SH-SY5Y (cell line): ENCODE measurements at regions not wholly inside any gene's neighbourhood (a gene's known extent, or its start where the extent isn't known, plus 50 kb on each side); places are given as distances from the start of the nearest gene placed in this dataset.

Experiments used
- GATA2 ChIP-seq: IDR thresholded peaks from 2 replicates; pipeline ENCODE4 v1.6.1; 2011; ENCODE audit warnings: mild to moderate bottlenecking, low read depth, low read length
- GATA3 ChIP-seq: IDR thresholded peaks from 2 replicates; pipeline ENCODE4 v1.6.1; 2011; ENCODE audit warnings: low read depth, mild to moderate bottlenecking, low read length, moderate library complexity

- TF ChIP-seq GATA2 (no peak), GATA3 (no peak)
Observed at GRCh38 chr12:74018849-74019248, 518.8 kb upstream of the ATXN7L3B start.
